Neural crest cell (in vitro differentiated cells): ENCODE measurements at regions not wholly inside any gene's neighbourhood (a gene's known extent, or its start where the extent isn't known, plus 50 kb on each side); places are given as distances from the start of the nearest gene placed in this dataset.

Experiments used
- DNase-seq: peaks from one replicate; pipeline ENCODE4 v3.0.0; 2021; ENCODE audit warnings: low read depth, mixed read lengths, low spot score
- H3K27ac Mint-ChIP-seq: one replicate; pipeline ENCODE4 v1.8.0; 2021; ENCODE audit warnings: mild to moderate bottlenecking, mixed read lengths; ENCODE audit not compliant: unreplicated experiment
- H3K27me3 Mint-ChIP-seq: 2 replicates; pipeline ENCODE4 v1.8.0; 2021; ENCODE audit warnings: low read depth, mild to moderate bottlenecking, mixed read lengths
- H3K36me3 Mint-ChIP-seq: 2 replicates; pipeline ENCODE4 v1.8.0; 2021; ENCODE audit warnings: low read depth, mild to moderate bottlenecking, mixed read lengths
- H3K4me1 Mint-ChIP-seq: 2 replicates; pipeline ENCODE4 v1.8.0; 2021; ENCODE audit warnings: mixed read lengths
- H3K4me3 Mint-ChIP-seq: one replicate; pipeline ENCODE4 v1.8.0; 2021; ENCODE audit warnings: mild to moderate bottlenecking, mixed read lengths
- H3K9me3 Mint-ChIP-seq: 2 replicates; pipeline ENCODE4 v1.8.0; 2021; ENCODE audit warnings: mixed read lengths
- CTCF ChIP-seq: fragments of 200-600 bp; sonication (generic); conservative IDR thresholded peaks from 2 replicates; pipeline ENCODE4 v1.5.0; 2021; ENCODE audit warnings: antibody characterized with exemption, mild to moderate bottlenecking

GRCh38 chr18:2402084-2402483 lies 169.2 kb downstream of the METTL4 start:
- no peaks in the 10 kb centered on the region for H3K36me3 Mint-ChIP-seq
- no peak for TF ChIP-seq CTCF
- no peak overlapping the region for H3K4me3 Mint-ChIP-seq
- no peaks in the 10 kb centered on the region for H3K27me3 Mint-ChIP-seq
- H3K9me3 Mint-ChIP-seq, result peaks cover 7% of the 10 kb centered on the region
- H3K27ac Mint-ChIP-seq, result no peak overlapping the region
- DNase-seq, result no peak
- no peaks in the 10 kb centered on the region for H3K4me1 Mint-ChIP-seq

GRCh38 chr18:2406544-2406943 lies 164.8 kb downstream of the METTL4 start:
- Mint-ChIP-seq H3K27ac (no peak overlapping the region), H3K4me3 (no peak overlapping the region), H3K9me3 (peaks cover 2% of the 10 kb centered on the region), H3K36me3 (no peaks in the 10 kb centered on the region), H3K27me3 (no peaks in the 10 kb centered on the region), H3K4me1 (no peaks in the 10 kb centered on the region)
- DNase-seq, result no peak
- no peak for TF ChIP-seq CTCF

DNA sequence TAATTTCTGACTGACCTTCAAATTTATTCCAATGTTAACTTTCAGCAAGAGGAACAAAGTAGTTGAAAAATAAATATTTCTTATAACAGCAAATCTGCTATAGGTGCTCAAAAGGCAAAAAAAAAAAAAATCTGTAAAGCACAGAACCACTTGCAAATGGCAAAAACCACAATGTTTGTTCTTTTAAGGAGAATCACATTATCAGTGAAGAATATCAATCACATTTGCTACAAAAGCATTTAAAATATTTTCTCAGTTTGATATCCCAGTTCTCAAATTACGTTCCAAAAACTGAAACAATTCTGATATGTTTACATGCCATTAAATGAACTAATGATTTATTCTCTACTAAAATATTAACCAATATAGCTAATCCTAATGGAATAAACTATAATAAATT lies 163.3 kb downstream of the METTL4 start:
- Mint-ChIP-seq H3K27me3 (no peaks in the 10 kb centered on the region), H3K4me1 (no peaks in the 10 kb centered on the region), H3K27ac (no peak overlapping the region), H3K9me3 (no peaks in the 10 kb centered on the region), H3K4me3 (no peak overlapping the region), H3K36me3 (no peaks in the 10 kb centered on the region)
- no peak for TF ChIP-seq CTCF
- no peak for DNase-seq

GRCh38 chr18:2409906-2410305 lies 161.4 kb downstream of the METTL4 start:
- H3K27me3 Mint-ChIP-seq, result no peaks in the 10 kb centered on the region
- H3K36me3 Mint-ChIP-seq, result no peaks in the 10 kb centered on the region
- no peak overlapping the region for H3K4me3 Mint-ChIP-seq
- DNase-seq, result no peak
- no peak overlapping the region for H3K27ac Mint-ChIP-seq
- H3K4me1 Mint-ChIP-seq, result no peaks in the 10 kb centered on the region
- H3K9me3 Mint-ChIP-seq, result no peaks in the 10 kb centered on the region
- no peak for TF ChIP-seq CTCF

GRCh38 chr18:2410688-2411087 lies 160.6 kb downstream of the METTL4 start:
- DNase-seq, result no peak
- Mint-ChIP-seq H3K4me1 (no peaks in the 10 kb centered on the region), H3K36me3 (no peaks in the 10 kb centered on the region), H3K4me3 (no peak overlapping the region), H3K9me3 (no peaks in the 10 kb centered on the region), H3K27me3 (no peaks in the 10 kb centered on the region), H3K27ac (no peak overlapping the region)
- no peak for TF ChIP-seq CTCF
